Activated CD8-positive, alpha-beta memory T cell treated with anti-CD3 and anti-CD28 coated beads, Interleukin-2, amount 50 U/mL, for 48 hours (primary cell): ENCODE measurements at regions not wholly inside any gene's neighbourhood (a gene's known extent, or its start where the extent isn't known, plus 50 kb on each side); places are given as distances from the start of the nearest gene placed in this dataset.

Experiments used
- DNase-seq: peaks from one replicate; pipeline ENCODE4 v3.0.0-alpha.2; 2020

GRCh38 chr18:37783771-37784170 lies 218.2 kb upstream of the CELF4 start:
- no peak for DNase-seq

DNA sequence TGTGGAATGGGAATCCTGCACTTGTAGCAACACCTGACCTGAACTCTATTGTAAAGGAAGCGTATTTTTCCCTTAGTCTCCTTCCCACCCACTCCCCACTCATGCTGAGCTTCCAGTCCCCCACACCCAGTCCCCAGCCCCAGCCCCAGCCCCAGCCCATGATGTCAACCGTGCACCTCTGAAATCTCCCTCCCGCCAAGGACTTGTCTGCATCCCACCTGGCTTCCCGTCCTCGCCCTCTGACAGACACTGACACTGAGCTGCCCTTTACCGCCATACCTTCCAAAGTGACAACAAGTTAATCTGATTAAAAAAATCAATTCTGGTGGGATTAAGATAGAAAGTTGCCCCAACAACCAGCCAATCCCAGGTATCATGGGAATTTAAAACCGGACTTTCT lies 213.6 kb upstream of the CELF4 start:
- no peak for DNase-seq

DNA sequence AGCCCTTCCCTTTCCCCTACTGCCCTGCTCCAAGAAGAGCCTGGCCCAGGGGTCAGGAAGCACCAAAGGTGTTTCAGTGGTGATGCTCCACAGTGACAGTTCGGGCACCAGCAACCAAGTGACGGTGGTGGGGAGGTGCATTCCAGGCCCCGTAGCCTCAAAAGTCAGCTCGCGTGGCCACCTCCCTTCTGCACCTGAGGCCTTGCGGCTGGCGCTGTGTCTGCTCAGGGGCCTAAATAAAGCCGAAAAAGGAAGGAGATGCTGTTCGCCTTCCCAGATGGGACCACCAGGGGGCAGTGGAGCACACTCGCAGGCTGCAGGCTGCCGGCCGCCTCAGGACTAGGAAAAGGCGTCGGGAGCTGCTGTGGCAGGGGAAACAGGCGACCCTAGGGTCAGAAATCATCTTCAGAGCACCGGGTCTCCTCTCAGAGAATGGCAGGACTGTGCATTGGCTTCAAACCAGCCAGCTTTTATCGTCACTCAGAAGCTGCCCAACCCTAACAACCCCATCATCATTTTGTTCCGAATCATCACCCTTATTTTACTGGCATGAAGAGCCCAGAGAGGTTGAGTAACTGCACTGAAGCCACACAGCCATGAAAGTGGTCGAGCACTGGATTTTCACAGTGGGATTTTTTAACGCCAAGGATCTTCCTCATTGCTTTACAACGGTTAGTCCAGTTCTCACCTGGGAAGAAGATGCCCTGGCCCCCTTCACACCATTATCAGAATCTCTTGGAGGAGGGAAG lies 213.0 kb upstream of the CELF4 start:
- peak; percentile 80 for DNase-seq

DNA sequence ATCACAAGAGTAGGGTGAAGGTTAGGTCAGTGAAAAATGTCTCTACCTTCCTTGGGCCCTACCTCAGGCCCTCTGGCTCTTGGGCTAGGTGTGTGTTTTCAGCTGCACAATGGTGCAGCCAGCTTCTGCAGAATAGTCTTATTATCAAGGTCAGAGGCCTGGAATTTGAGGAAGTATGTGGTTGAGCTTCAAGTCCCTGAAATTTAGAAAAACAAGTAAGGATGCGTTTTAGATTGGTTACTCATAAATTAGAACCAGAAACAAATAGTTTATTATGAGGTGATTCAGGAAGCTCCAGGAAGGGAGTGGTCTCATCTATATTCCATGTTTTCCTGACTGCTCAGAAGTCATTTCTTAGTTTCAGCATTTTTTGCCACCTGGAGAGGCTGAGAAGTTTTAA lies 204.2 kb upstream of the CELF4 start:
- no peak for DNase-seq

DNA sequence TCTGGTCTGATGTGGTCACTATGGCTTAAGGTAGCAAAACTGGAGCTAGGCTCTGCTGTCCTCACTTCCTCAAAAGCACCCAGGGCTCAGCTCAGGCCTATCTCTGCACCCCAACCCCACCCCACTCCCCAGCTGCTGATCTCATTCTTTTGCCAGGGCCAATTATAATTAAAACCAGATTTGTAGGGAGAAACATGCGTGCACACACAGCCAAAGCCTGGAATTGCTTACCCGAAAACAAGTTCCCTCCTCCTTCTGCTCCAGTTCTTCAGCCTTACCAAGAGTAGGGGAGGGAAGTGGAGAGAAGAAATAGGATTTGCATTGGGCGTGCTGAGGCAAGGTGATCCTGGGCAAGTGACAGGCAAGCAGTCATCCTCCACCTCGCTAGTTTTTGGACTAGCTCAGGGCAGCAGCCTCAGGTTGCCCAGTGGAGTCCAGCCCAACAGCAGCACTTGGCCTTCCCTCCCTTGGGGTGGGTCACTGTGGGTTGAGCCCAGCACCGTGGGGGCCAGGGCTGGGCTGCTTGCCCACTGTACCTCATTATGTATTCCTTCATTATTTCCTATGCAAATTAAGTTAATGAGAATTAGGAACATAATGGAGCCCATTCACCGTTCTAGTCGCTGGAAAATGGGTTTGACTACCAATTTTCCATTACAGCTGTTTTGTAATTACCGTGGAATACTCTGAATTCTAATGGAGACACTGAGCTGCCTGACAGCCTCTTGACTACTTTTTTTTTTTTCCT lies 199.1 kb upstream of the CELF4 start:
- no peak for DNase-seq

- DNase-seq = no peak
Measured at GRCh38 chr18:37762076-37762621, 196.6 kb upstream of the CELF4 start.

DNA sequence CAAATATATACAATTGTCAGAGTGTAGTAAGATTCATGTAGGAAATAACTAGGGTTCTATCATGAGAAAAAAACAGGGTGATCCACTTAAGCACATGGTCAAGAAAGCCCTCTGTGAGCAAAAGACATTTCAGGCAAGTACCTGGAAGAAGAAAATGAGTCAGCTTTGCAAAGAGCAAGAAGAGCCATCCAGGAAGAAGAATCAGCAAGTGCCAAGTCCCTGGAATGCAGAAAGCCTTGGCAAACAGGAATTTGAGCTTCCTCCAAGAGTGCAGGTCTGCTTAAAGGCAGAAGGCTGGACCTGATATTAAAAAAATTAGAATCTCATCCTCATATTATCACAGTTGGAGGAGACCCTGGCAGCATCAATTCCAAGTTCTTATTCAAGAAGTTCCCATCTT lies 188.5 kb upstream of the CELF4 start:
- DNase-seq = no peak

- no peak for DNase-seq
Measured at GRCh38 chr18:37742436-37742835, 176.8 kb upstream of the CELF4 start.

- no peak for DNase-seq
Measured at GRCh38 chr18:37741032-37741623, 175.5 kb upstream of the CELF4 start.

GRCh38 chr18:37734406-37734805 lies 168.8 kb upstream of the CELF4 start:
- no peak for DNase-seq

- no peak for DNase-seq
Measured at GRCh38 chr18:37729716-37730115, 164.1 kb upstream of the CELF4 start.

DNA sequence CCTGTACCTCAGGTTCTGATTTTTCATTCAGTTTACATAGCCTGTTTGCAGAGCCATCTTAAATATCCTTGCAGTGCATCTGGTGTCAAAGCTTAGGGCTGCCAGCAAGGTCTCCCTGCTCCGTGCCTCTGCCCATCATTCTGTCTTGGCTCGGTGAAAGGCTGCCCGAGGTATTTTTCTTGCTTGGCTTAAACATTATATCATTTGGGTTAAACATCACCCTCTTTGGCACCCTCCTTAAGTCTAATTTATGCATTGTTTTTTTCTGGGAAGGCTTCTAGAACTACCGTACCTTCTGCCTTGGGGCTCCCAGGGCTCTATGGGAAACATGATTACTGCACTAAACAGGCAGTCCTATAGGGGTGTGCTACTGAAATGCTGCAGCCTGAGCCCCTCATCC lies 158.6 kb upstream of the CELF4 start:
- no peak for DNase-seq

- DNase-seq = no peak
Measured at GRCh38 chr18:37721544-37722522, 156.2 kb upstream of the CELF4 start.

DNA sequence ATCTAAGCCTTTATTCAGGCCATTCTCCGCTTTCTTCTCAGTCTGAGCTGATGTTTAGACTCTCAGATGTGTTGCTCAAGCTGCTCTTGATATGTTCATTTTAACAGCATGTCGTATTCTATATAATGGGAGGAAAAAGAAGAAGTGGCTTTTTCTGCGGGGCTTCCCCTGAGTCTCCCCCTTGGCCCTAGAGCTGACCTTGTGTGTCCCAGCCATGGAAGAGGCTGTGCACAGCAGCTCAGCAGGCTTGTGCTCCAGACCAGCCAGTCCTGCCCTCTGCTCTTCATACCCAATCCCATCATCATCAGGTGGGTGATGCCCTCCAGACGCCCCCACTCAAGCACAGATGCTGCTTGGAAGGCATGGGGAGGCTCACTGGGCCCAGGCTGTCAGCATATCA lies 155.1 kb upstream of the CELF4 start:
- no peak for DNase-seq

- DNase-seq = no peak
Measured at GRCh38 chr18:37717656-37718055, 152.1 kb upstream of the CELF4 start.

GRCh38 chr18:37717098-37717497 lies 151.5 kb upstream of the CELF4 start:
- no peak for DNase-seq

DNA sequence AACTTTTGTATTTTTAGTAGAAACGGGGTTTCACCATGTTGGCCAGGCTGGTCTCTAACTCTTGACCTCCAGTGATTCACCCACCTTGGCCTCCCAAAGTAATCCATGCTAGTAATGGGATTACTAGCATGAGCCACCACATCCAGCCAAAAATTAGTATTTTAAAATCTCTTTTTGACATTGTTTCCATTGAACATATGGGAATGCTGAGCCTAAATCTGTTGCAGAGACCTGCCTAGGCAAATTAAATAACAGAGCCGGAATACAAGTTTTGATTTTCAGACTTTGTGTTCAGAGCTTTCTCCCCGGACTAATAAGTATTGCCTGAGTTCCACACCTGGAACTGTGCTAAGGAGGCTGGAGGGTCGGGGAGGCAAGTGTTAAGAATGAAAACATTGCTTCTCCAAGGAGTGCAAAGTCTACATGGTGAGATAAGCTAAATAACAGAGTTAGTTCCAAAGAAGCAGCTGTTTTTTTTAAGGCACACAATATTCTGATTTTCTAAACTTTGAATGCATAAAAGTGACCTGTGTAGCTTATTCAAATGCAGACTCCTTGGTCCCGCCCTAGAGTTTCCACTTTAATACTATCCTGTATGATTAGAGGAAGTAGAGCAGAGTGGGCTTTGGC lies 150.6 kb upstream of the CELF4 start:
- no peak for DNase-seq

- no peak for DNase-seq
Measured at GRCh38 chr18:37714691-37715090, 149.1 kb upstream of the CELF4 start.

DNA sequence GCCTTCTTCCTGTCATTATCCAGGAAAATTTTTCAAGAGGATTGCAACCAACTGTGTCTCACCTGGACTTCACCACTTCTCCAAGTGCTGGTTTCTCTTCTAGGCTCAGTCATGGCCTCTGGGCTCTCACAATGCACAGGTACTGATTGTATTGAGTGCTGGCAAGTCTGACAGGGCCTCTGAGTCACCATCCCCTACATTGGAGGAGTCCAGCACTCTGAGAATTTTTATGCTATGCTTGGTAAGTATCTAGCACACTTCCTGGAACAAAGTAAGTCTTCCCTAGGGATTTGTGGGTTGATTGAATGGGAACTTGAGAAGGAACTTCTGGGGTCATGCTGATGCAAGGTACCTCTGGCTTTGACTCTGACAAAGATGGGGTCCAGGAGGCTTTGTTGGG lies 147.2 kb upstream of the CELF4 start:
- no peak for DNase-seq

DNA sequence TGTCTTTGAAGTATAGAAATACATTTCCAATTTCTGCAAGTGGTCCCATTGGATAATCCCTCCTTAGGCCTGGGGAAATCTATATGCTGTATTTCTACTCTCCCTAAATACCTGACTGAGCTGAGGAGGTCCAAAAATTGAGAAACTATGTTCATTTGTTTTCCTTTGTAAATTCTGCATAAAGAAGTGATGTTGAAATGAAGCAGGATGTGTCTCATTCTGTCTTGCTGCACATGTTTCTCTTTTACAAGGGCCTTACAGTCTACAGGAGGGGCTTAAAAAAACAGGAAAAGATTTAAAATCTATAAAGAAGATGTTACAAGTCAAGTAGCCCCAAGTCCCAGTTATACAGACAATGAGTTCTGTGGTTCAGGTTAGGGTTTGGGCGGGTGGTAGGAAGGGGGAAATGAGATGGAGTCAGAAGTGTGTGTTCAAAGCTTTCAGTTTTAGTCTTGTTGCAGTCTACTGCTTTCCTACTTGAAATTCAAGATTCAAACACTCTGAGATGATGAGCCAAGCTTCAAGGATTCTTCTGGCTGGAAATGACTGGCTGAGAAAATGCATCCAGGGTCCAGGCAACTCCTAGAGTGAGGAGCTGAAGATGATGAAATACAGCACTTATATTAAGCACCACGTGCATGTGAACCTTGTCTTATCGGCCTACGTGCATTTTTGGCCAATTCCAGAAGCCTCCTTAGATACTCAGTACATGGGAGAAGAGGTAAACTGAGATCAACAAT lies 146.3 kb upstream of the CELF4 start:
- no peak for DNase-seq

DNA sequence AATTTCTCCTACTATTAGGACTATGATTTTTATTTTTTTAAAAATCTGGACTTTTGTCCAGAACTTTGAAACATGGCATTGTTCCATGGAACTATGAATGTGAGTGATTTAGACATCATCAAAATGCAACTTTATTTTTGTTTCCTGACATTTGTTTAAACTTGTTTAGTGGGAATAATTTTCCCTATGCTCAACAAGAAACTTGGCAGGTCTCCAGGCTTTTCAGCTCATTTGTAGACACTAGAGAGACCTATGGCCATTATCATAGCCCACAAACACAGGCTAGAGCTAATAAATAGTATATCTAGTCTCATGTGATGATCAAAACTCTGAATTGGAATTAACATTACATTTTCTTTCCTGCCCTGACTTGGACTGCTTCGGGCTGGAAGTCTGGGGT lies 145.1 kb upstream of the CELF4 start:
- DNase-seq = no peak
